HepG2 (cell line): ENCODE measurements at regions not wholly inside any gene's neighbourhood (a gene's known extent, or its start where the extent isn't known, plus 50 kb on each side); places are given as distances from the start of the nearest gene placed in this dataset.
"Not testable (repeated sequence)": the region's sequence is repeated elsewhere in the genome, so short reads cannot be mapped to it uniquely, and the experiment has no call there.

Experiments
- ATAC-seq: fragments of 200-7000 bp; cut with Tn5 transposase; 3 replicates; pipeline ENCODE4 v1.9.1; 2020; ENCODE audit warnings: mild to moderate bottlenecking, moderate library complexity
- BruUV-seq: library from RNA; stranded (reverse); fragments of 400-500 nt; replicated peaks from 2 replicates; lab custom pipeline; 2021; lab: Mats Ljungman, UMichigan
- CTCF ChIA-PET: fragments of 300-600 bp; formaldehyde crosslinking; extraction: SDS; loops from one replicate; lab custom pipeline; 2021; ENCODE audit warnings: low total read pairs, inconsistent platforms, low intra/inter-chr PET ratio; lab: Yijun Ruan, JAX
- POLR2A ChIA-PET: fragments of 350-600 bp; sonication (Branson Sonifier 250); formaldehyde crosslinking; loops from one replicate; lab custom pipeline; 2020; ENCODE audit warnings: antibody characterized with exemption, inconsistent platforms; lab: Yijun Ruan, JAX
- DNase-seq: peaks from one replicate; pipeline ENCODE4 v3.0.0-alpha.2; 2015; ENCODE audit warnings: low spot score
- FAIRE-seq: peaks from 3 replicates; lab custom pipeline; 2011; peaks lifted over from hg19 to GRCh38; lab: Jason Lieb, UNC
- H2AFZ ChIP-seq: one replicate; pipeline ENCODE4 v1.6.1; 2011; ENCODE audit warnings: low read length, inconsistent platforms
- H3K27ac ChIP-seq: fragments of 300-600 bp; 3 replicates; pipeline ENCODE4 v1.8.0; 2011; ENCODE audit warnings: mixed run types, mild to moderate bottlenecking, mixed read lengths, low read length, inconsistent platforms; ENCODE audit not compliant: insufficient read depth; ENCODE audit errors: extremely low read length
- H3K27me3 ChIP-seq, 2 experiments: fragments of 200-600 bp in 1 of 2; 2 replicates in 1 of 2; 3 replicates in 1 of 2; pipeline versions ENCODE4 v1.6.0 to v1.8.0; 2011; ENCODE audit warnings: low read length in 2 of 2, mild to moderate bottlenecking in 2 of 2, moderate library complexity in 2 of 2, inconsistent platforms in 1 of 2; ENCODE audit not compliant: insufficient read depth in 2 of 2, control insufficient read depth in 1 of 2
- H3K36me3 ChIP-seq, 2 experiments: fragments of 200-600 bp in 1 of 2; replicated peaks in 1 of 2; 2 replicates in 1 of 2; 3 replicates in 1 of 2; pipeline versions ENCODE4 v1.5.1 to v1.8.0; 2011; ENCODE audit warnings: low read length in 2 of 2, inconsistent platforms in 1 of 2; ENCODE audit not compliant: insufficient read depth in 2 of 2, control insufficient read depth in 1 of 2
- H3K4me1 ChIP-seq: 2 replicates; pipeline ENCODE4 v1.5.1; 2012; ENCODE audit warnings: low read length, inconsistent platforms; ENCODE audit not compliant: insufficient read depth
- H3K4me2 ChIP-seq: 2 replicates; pipeline ENCODE4 v1.6.0; 2011; ENCODE audit warnings: low read depth, low read length, inconsistent platforms
- H3K4me3 ChIP-seq, 3 experiments: fragments of 200-600 bp in 1 of 3; sonication (generic), shearing (Covaris generic) in 1 of 3; replicated peaks in 1 of 3; 2 replicates each; pipeline ENCODE4 v1.5.1; 2011 to 2016; ENCODE audit warnings: low read length in 3 of 3, inconsistent platforms in 2 of 3, low read depth in 2 of 3, mild to moderate bottlenecking in 2 of 3, control low read depth in 1 of 3, mixed read lengths in 1 of 3; ENCODE audit not compliant: insufficient read depth in 1 of 3
- H3K79me2 ChIP-seq: one replicate; pipeline ENCODE4 v1.6.1; 2011; ENCODE audit warnings: low read length, inconsistent platforms; ENCODE audit not compliant: insufficient read depth
- H3K9ac ChIP-seq: 2 replicates; pipeline ENCODE4 v1.6.0; 2011; ENCODE audit warnings: mild to moderate bottlenecking, low read depth, low read length, inconsistent platforms; ENCODE audit not compliant: insufficient read depth
- H3K9me3 ChIP-seq: 2 replicates; pipeline ENCODE4 v1.5.1; 2012; ENCODE audit warnings: mild to moderate bottlenecking, low read length
- H4K20me1 ChIP-seq: 2 replicates; pipeline ENCODE4 v1.6.0; 2011; ENCODE audit warnings: inconsistent platforms, mild to moderate bottlenecking, low read length, moderate library complexity; ENCODE audit not compliant: insufficient read depth
- AKAP8 ChIP-seq: sonication (generic); formaldehyde crosslinking; IDR thresholded peaks from 2 replicates; pipeline ENCODE4 v1.5.1; 2020; ENCODE audit warnings: mild to moderate bottlenecking, missing genetic modification reagents
- DRAP1 ChIP-seq: IDR thresholded peaks from 2 replicates; pipeline ENCODE4 v1.6.1; 2016; ENCODE audit warnings: missing genetic modification reagents, missing compliant biosample characterization
- FOXA1 ChIP-seq, 2 experiments: fragments of 450-650 bp in 1 of 2; sonication (generic) in 1 of 2; formaldehyde crosslinking in 1 of 2; IDR thresholded peaks; 2 replicates each; pipeline versions ENCODE4 v1.4.0 to v1.6.1; 2016 to 2020; ENCODE audit warnings: missing genetic modification reagents in 1 of 2
- GTF2F1 ChIP-seq: fragments of 150-350 bp; IDR thresholded peaks from 2 replicates; pipeline ENCODE4 v1.6.1; 2014; ENCODE audit warnings: low read length
- JUNB ChIP-seq: sonication (generic); formaldehyde crosslinking; IDR thresholded peaks from 2 replicates; pipeline ENCODE4 v1.8.0; 2022; ENCODE audit warnings: missing genetic modification reagents, mild to moderate bottlenecking, borderline replicate concordance
- KAT8 ChIP-seq: IDR thresholded peaks from 2 replicates; pipeline ENCODE4 v1.6.1; 2016; ENCODE audit warnings: missing genetic modification reagents, missing compliant biosample characterization
- NCOR1 ChIP-seq: fragments of 200-600 bp; sonication (generic); IDR thresholded peaks from 2 replicates; pipeline ENCODE4 v1.7.0; 2017; ENCODE audit warnings: antibody characterized with exemption, low read length, borderline replicate concordance
- SOX13 ChIP-seq, 3 experiments: fragments of 450-650 bp in 1 of 3; sonication (generic) in 1 of 3; formaldehyde crosslinking in 1 of 3; IDR thresholded peaks in 2 of 3; conservative IDR thresholded peaks in 1 of 3; 2 replicates each; pipeline versions ENCODE4 v1.5.0 to v1.6.1; 2016 to 2020; ENCODE audit warnings: antibody characterized with exemption in 1 of 3, mild to moderate bottlenecking in 1 of 3, missing compliant biosample characterization in 1 of 3, missing genetic modification reagents in 1 of 3, moderate library complexity in 1 of 3
- ZEB1 ChIP-seq: IDR thresholded peaks from 2 replicates; pipeline ENCODE4 v1.6.1; 2012; ENCODE audit warnings: mild to moderate bottlenecking, low read depth, inconsistent platforms; ENCODE audit not compliant: insufficient replicate concordance
- ZNF17 ChIP-seq: sonication (generic); formaldehyde crosslinking; IDR thresholded peaks from 2 replicates; pipeline ENCODE4 v1.5.0; 2020; ENCODE audit warnings: mild to moderate bottlenecking, missing genetic modification reagents
- ZNF460 ChIP-seq: sonication (generic); formaldehyde crosslinking; IDR thresholded peaks from 2 replicates; pipeline ENCODE4 v1.5.1; 2020; ENCODE audit warnings: missing genetic modification reagents, mild to moderate bottlenecking, borderline replicate concordance
- ZNF549 ChIP-seq: sonication (generic); formaldehyde crosslinking; IDR thresholded peaks from 2 replicates; pipeline ENCODE4 v1.5.0; 2020; ENCODE audit warnings: missing genetic modification reagents
- ZNF563 ChIP-seq: sonication (generic); formaldehyde crosslinking; IDR thresholded peaks from 2 replicates; pipeline ENCODE4 v1.8.0; 2022; ENCODE audit warnings: mild to moderate bottlenecking, moderate library complexity, missing genetic modification reagents
- ZNF567 ChIP-seq: sonication (generic); formaldehyde crosslinking; IDR thresholded peaks from 2 replicates; pipeline ENCODE4 v1.8.1; 2023; ENCODE audit warnings: mild to moderate bottlenecking, missing genetic modification reagents, borderline replicate concordance
- ZNF644 ChIP-seq: IDR thresholded peaks from 2 replicates; pipeline ENCODE4 v1.6.1; 2016; ENCODE audit warnings: low read depth
- WGBS: methylation state at CpG from one replicate; pipeline ENCODE4 v1.1.6; 2017; ENCODE audit warnings: low lambda C conversion rate; 5-methylcytosine and 5-hydroxymethylcytosine counted together
- in situ Hi-C: cut with HindIII; loops from 2 replicates; pipeline ENCODE4 v1.10.0; 2017; ENCODE audit warnings: low pct_unique_long_range_greater_than_20kb; ENCODE audit not compliant: extremely low pct_ligation_motif_present
- intact Hi-C: fragments of 100-400 bp; cut with micrococcal nuclease; formaldehyde crosslinking; loops from one replicate; pipeline ENCODE4 v1.10.0; 2022; ENCODE audit not compliant: unreplicated experiment

DNA sequence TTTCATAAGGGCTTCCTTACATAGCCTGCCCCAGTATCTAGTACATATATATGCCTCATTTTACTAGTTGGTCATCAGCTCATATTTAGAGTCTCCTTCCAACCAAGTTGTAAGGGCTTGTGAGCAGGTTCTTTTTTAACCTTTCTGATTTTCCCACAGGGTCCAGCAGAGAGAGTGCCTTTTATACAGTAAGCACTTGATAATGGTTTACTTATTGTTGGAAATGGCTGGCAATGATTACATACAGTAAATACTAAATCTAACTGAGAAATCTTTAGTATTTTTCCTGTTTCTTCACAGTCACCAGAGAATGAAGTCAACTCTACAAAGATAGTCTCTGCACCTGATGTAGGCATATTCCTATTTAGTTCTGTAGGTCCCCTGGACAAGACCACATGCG is 135.1 kb upstream of the B3GAT2 start:
- no peaks in the 10 kb centered on the region for H3K4me1 ChIP-seq
- no peaks in the 10 kb centered on the region for H3K9me3 ChIP-seq
- no peak overlapping the region for H3K9ac ChIP-seq
- no peaks in the 10 kb centered on the region for H3K36me3 ChIP-seq
- FAIRE-seq (no peak), ATAC-seq (no peak), DNase-seq (no peak)
- POLR2A ChIA-PET: no interaction called here
- H4K20me1 ChIP-seq: no peaks in the 10 kb centered on the region
- TF ChIP-seq ZEB1: no peak
- TF ChIP-seq DRAP1 (CRISPR knock-in tag): no peak
- TF ChIP-seq JUNB (CRISPR knock-in tag): no peak
- no peak for TF ChIP-seq NCOR1
- TF ChIP-seq ZNF549 (CRISPR knock-in tag): no peak
- no peak for TF ChIP-seq ZNF644 (CRISPR knock-in tag)
- TF ChIP-seq FOXA1 (IDR thresholded peaks at IDR 0.05): no peak
- TF ChIP-seq FOXA1 (CRISPR knock-in tag; IDR thresholded peaks at IDR 0.05): no peak
- TF ChIP-seq KAT8 (CRISPR knock-in tag): no peak
- TF ChIP-seq ZNF17 (CRISPR knock-in tag): no peak
- no peak for TF ChIP-seq SOX13 (IDR thresholded peaks at IDR 0.05)
- no peak for TF ChIP-seq SOX13 (CRISPR knock-in tag; conservative IDR thresholded peaks at IDR 0.05 in 1 of 2, IDR thresholded peaks at IDR 0.05 in 1 of 2)
- TF ChIP-seq ZNF563 (CRISPR knock-in tag): no peak
- no peak for TF ChIP-seq ZNF460 (CRISPR knock-in tag)
- TF ChIP-seq GTF2F1: no peak
- TF ChIP-seq ZNF567 (CRISPR knock-in tag): no peak
- TF ChIP-seq AKAP8: no peak
- no peak overlapping the region for H3K4me2 ChIP-seq
- CTCF ChIA-PET: no interaction called here
- 0 out of 5 replicates have a peak, but pooled peaks cover 0 to 1% of the 10 kb centered on the region in 2 experiments for H3K27me3 ChIP-seq
- intact Hi-C loops: no loop called here
- BruUV-seq: no TSS peak
- H2AFZ ChIP-seq: no peak overlapping the region
- no peaks in the 10 kb centered on the region for H3K79me2 ChIP-seq
- no peak overlapping the region for H3K4me3 ChIP-seq
- in situ Hi-C loops: no loop called here
- WGBS: 0% methylated on average over 1 of the region's 1 CpG
- no peak overlapping the region for H3K27ac ChIP-seq

GRCh38 chr6:71097264-71097663 is 140.4 kb upstream of the B3GAT2 start:
- FAIRE-seq, DNase-seq, H3K9me3 ChIP-seq, H2AFZ ChIP-seq, BruUV-seq, H3K27ac ChIP-seq, H3K79me2 ChIP-seq, H3K4me1 ChIP-seq, CTCF ChIA-PET, in situ Hi-C loops, H4K20me1 ChIP-seq, POLR2A ChIA-PET, H3K27me3 ChIP-seq, H3K9ac ChIP-seq, H3K4me3 ChIP-seq, H3K36me3 ChIP-seq, ATAC-seq, intact Hi-C loops, H3K4me2 ChIP-seq: not testable (repeated sequence)
- 0% methylated on average over 2 of the region's 2 CpGs for WGBS
